Peyer's patch (tissue), 4 donors: ENCODE measurements at regions not wholly inside any gene's neighbourhood (a gene's known extent, or its start where the extent isn't known, plus 50 kb on each side); places are given as distances from the start of the nearest gene placed in this dataset.
A peak's percentile ranks its signal among the peaks of the same experiment; 100 is the strongest.

Experiments
- DNase-seq, 3 donors: peaks; one replicate each; pipeline ENCODE4 v3.0.0-alpha.2; 2017 to 2019
- H3K27ac ChIP-seq, 4 donors: fragments of 200-600 bp; sonication (generic); one replicate each; pipeline ENCODE4 v1.5.1; 2016 to 2019
- H3K27me3 ChIP-seq, 2 donors: fragments of 200-600 bp; sonication (generic); one replicate each; pipeline ENCODE4 v1.5.1; 2019
- H3K36me3 ChIP-seq, 3 donors: fragments of 200-600 bp; sonication (generic); one replicate each; pipeline ENCODE4 v1.5.1; 2016 to 2019
- H3K4me1 ChIP-seq, 4 donors: fragments of 200-600 bp; sonication (generic); one replicate each; pipeline ENCODE4 v1.5.1; 2016 to 2019
- H3K4me3 ChIP-seq, 4 donors: fragments of 200-600 bp; sonication (generic); 1 replicate in 3 of 4; 2 replicates in 1 of 4; pipeline ENCODE4 v1.5.1; 2016 to 2019; ENCODE audit warnings: mild to moderate bottlenecking in 1 of 4
- H3K9me3 ChIP-seq, 4 donors: fragments of 200-600 bp; sonication (generic); one replicate each; pipeline ENCODE4 v1.5.1; 2016 to 2019; ENCODE audit warnings: mild to moderate bottlenecking in 1 of 4
- POLR2A ChIP-seq, 2 donors: fragments of 450-650 bp; IDR thresholded peaks; one replicate each; pipeline ENCODE4 v1.5.1; 2017; ENCODE audit warnings: antibody characterized with exemption in 2 of 2, mild to moderate bottlenecking in 2 of 2, moderate library complexity in 2 of 2
- TF ChIP-seq, protein P1 (sequence below), 6 experiments: fragments of 450-650 bp in 4 of 6; fragments of 200-600 bp in 2 of 6; sonication (generic) in 1 of 6; IDR thresholded peaks; one replicate each; pipeline ENCODE4 v1.5.1; 2017 to 2019; ENCODE audit warnings: antibody characterized with exemption in 6 of 6, mild to moderate bottlenecking in 3 of 6, moderate library complexity in 1 of 6

DNA sequence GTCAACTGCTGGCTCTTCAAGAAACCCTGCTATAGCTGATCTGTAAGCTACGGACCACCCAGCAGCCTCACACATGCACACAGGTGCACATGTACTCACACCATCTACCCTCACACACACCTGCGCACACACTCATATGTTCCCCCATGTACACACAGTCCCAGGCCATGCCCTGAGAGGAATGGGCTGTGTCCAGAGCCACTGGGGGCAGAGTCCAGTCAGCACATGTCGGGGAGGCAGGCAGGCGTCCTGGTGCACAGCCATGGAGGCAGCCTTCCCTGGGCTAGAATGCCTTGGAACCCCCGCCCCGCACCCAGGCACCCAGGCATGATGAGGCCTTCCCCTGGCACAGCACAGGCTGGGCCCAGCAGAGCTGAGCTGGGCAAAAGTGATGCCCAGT is 58.3 kb upstream of the DLK1 start:
- TF ChIP-seq, protein P1, sequence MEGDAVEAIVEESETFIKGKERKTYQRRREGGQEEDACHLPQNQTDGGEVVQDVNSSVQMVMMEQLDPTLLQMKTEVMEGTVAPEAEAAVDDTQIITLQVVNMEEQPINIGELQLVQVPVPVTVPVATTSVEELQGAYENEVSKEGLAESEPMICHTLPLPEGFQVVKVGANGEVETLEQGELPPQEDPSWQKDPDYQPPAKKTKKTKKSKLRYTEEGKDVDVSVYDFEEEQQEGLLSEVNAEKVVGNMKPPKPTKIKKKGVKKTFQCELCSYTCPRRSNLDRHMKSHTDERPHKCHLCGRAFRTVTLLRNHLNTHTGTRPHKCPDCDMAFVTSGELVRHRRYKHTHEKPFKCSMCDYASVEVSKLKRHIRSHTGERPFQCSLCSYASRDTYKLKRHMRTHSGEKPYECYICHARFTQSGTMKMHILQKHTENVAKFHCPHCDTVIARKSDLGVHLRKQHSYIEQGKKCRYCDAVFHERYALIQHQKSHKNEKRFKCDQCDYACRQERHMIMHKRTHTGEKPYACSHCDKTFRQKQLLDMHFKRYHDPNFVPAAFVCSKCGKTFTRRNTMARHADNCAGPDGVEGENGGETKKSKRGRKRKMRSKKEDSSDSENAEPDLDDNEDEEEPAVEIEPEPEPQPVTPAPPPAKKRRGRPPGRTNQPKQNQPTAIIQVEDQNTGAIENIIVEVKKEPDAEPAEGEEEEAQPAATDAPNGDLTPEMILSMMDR (IDR thresholded peaks at IDR 0.05): no peak
- H3K27me3 ChIP-seq: no peaks in the 10 kb centered on the region
- H3K36me3 ChIP-seq: no peaks in the 10 kb centered on the region
- H3K27ac ChIP-seq: no peak overlapping the region
- peaks cover 0 to 46% (median 2%) of the 10 kb centered on the region in 4 donors for H3K4me1 ChIP-seq
- no peaks in the 10 kb centered on the region for H3K9me3 ChIP-seq
- DNase-seq: peak in 1 of 3 donors; percentile 72
- no peak overlapping the region for H3K4me3 ChIP-seq

DNA sequence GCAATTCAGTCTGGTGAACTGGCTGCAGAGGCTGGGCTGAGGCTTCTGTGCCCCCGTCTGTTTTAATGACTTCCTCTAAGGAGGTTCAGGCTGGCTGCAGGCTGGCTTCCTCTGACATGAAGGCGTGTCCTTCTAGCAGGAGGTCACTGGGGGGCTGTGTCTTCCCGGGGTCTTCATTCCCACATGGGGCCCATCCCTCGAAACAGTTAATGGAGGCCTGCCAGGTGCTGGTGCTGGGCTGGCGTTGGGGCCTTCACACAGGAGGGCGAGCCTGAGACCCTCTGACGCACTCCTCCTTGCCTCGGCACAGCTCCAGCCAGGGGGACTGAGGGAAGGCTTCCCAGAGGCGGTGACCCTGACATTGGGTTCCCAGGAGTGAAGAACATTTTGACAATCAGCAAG is 57.7 kb upstream of the DLK1 start:
- Histone ChIP-seq H3K36me3 (no peaks in the 10 kb centered on the region), H3K27me3 (no peaks in the 10 kb centered on the region), H3K27ac (no peak overlapping the region), H3K4me3 (no peak overlapping the region), H3K9me3 (no peaks in the 10 kb centered on the region), H3K4me1 (peaks cover 0 to 46% (median 2%) of the 10 kb centered on the region in 4 donors)
- no peak for DNase-seq
- TF ChIP-seq, protein P1 (IDR thresholded peaks at IDR 0.05): no peak
- no peak for TF ChIP-seq POLR2A (IDR thresholded peaks at IDR 0.05)

DNA sequence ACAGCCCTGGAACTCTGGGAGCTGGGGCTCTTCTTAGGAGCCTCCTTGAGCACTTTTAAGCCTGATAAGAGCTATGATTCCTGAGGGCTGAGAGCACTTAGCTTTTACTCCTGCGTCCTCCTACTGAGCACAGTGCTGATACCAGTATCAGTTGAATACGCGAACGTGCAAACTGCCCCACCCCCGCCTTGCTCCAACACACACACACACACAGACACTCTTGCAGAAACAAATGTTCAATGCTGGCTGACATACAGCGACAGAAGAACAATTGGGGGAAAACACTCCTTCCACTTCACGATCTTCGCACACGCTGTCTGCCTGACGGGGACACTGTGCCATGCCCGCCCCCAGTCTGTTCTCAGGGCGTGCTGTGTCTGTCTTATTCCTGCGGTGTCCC is 57.2 kb upstream of the DLK1 start:
- TF ChIP-seq POLR2A (IDR thresholded peaks at IDR 0.05): no peak
- TF ChIP-seq, protein P1 (IDR thresholded peaks at IDR 0.05): no peak
- no peak overlapping the region for H3K27ac ChIP-seq
- no peak for DNase-seq
- H3K9me3 ChIP-seq: no peaks in the 10 kb centered on the region
- H3K4me1 ChIP-seq: peaks cover 0 to 46% (median 2%) of the 10 kb centered on the region in 4 donors
- H3K4me3 ChIP-seq: no peak overlapping the region
- no peaks in the 10 kb centered on the region for H3K27me3 ChIP-seq
- H3K36me3 ChIP-seq: no peaks in the 10 kb centered on the region

DNA sequence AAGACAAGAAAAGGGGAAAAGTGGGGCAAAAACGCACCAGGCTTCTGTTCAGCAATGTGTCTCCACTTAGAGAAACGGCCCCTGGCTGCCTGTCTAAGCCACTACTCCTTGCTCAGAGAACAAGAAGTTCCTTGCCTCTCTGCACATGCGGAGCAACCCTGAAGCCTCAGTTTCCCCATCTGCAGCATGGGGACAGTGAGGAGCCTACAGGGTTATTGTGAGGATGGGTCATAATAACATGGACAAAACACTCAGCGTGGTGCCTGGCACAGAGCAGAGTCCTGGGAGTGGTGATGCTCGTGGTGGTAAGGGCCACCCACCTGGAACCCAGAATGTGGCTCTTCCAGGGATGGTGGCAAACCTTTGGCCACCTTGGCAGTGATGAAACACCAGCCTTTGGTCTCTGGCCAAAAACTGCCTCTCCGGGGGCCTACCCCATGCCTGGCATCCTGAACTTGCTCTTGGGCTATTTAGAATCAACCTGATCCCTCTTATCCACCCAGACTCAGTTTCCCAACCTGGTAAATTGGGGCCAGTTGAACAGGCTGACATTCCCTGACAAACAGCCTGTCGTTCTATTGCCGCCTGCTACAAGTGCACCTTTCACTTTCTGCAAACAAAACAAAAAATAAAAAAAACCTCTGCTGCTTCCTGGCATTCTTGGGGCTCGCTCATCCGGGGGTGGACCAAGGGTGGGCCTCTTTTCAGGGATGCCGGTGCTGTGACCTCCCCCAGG is 56.5 kb upstream of the DLK1 start:
- Histone ChIP-seq H3K4me3 (no peak overlapping the region), H3K4me1 (peaks cover 0 to 39% (median 2%) of the 10 kb centered on the region in 4 donors), H3K27me3 (no peaks in the 10 kb centered on the region), H3K9me3 (no peaks in the 10 kb centered on the region), H3K27ac (no peak overlapping the region), H3K36me3 (no peaks in the 10 kb centered on the region)
- TF ChIP-seq, protein P1 (IDR thresholded peaks at IDR 0.05): no peak
- no peak for TF ChIP-seq POLR2A (IDR thresholded peaks at IDR 0.05)
- DNase-seq: no peak

DNA sequence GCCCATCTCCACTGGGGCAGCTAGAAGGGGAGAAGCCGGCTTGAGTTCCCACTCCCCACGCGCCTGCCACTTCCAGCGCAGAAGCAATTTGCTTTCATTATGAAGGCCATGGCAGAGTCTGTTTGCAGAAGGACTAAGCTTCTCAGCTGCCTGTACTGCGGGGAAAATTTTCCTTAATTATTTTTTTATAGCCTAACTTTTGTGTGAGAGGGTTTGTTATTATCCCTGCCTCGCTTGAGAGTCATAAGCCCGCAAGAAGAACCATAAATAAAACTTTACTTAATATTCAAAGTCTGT is 56.0 kb upstream of the DLK1 start:
- no peaks in the 10 kb centered on the region for H3K9me3 ChIP-seq
- H3K36me3 ChIP-seq: no peaks in the 10 kb centered on the region
- H3K27me3 ChIP-seq: no peaks in the 10 kb centered on the region
- H3K4me3 ChIP-seq: no peak overlapping the region
- DNase-seq: no peak
- H3K27ac ChIP-seq: no peak overlapping the region
- H3K4me1 ChIP-seq: peaks cover 0 to 36% (median 2%) of the 10 kb centered on the region in 4 donors
- TF ChIP-seq, protein P1 (IDR thresholded peaks at IDR 0.05): no peak
- TF ChIP-seq POLR2A (IDR thresholded peaks at IDR 0.05): no peak
